ENCODE measurements at regions not wholly inside any gene's neighbourhood (a gene's known extent, or its start where the extent isn't known, plus 50 kb on each side); places are given as distances from the start of the nearest gene placed in this dataset.

- H4K8ac ChIP-seq (ENCODE audit: low read depth in 2 of 2, low read length in 2 of 2): no peak overlapping the region
- dilution Hi-C loops (cut with HindIII; ENCODE audit: low sequenced_read_pairs, unreplicated experiment): no loop called here
- CTCF ChIA-PET: no interaction called here
Observed at GRCh38 chr6:147724454-147724853, 216.0 kb downstream of the SAMD5 start.

More at GRCh38 chr6:147724454-147724853, 216.0 kb downstream of the SAMD5 start:
- Histone ChIP-seq H3K4me3 (ENCODE audit: insufficient read depth, low read depth, low read length) (no peak overlapping the region), H3K4me1 (ENCODE audit: control insufficient read depth, insufficient read depth, low read length) (no peaks in the 10 kb centered on the region), H2AK9ac (replicated peaks; ENCODE audit: low read depth, low read length, poor library complexity) (no peak overlapping the region), H3K36me3 (ENCODE audit: control insufficient read depth, insufficient read depth, low read length) (no peaks in the 10 kb centered on the region), H3K79me1 (ENCODE audit: low read depth in 1 of 2, low read length in 2 of 2) (no peaks in the 10 kb centered on the region), H3K4me2 (ENCODE audit: low read depth, low read length) (no peak overlapping the region), H4K5ac (ENCODE audit: low read depth, low read length) (no peak overlapping the region), H3K9me1 (ENCODE audit: insufficient read depth, low read length) (no peaks in the 10 kb centered on the region), H3K56ac (ENCODE audit: extremely low read depth, insufficient read depth, low read length) (no peak overlapping the region), H3K23ac (ENCODE audit: low read depth, low read length) (no peak overlapping the region), H2AFZ (replicated peaks; ENCODE audit: low read length, poor library complexity) (no peak overlapping the region), H2BK5ac (ENCODE audit: low read depth, low read length, poor library complexity, severe bottlenecking) (no peak overlapping the region), H3K9me3 (ENCODE audit: control insufficient read depth, insufficient read depth, low read length) (peaks cover 6% of the 10 kb centered on the region; the same call in 1 of the 2 replicates), H3K27me3 (ENCODE audit: control insufficient read depth, insufficient read depth, low read length) (no peaks in the 10 kb centered on the region), H3K9ac (ENCODE audit: low read depth, low read length) (no peak overlapping the region), H2BK15ac (ENCODE audit: low read depth, low read length) (no peak overlapping the region), H4K91ac (ENCODE audit: insufficient read depth, low read depth, low read length) (no peak overlapping the region), H4K20me1 (ENCODE audit: insufficient read depth, low read length) (no peaks in the 10 kb centered on the region), H3K27ac (ENCODE audit: insufficient read depth, low read length) (no peak overlapping the region), H2AK5ac (ENCODE audit: low read depth, low read length) (no peak overlapping the region), H2BK120ac (ENCODE audit: low read depth, low read length) (no peak overlapping the region), H3K18ac (ENCODE audit: low read depth, low read length) (no peak overlapping the region), H3K14ac (replicated peaks; ENCODE audit: low read depth, low read length) (no peak overlapping the region), H3K4ac (ENCODE audit: low read depth, low read length) (no peak overlapping the region), H2BK20ac (ENCODE audit: low read depth, low read length) (no peak overlapping the region)
- DNase-seq (no peak), ATAC-seq (ENCODE audit: low read depth) (no peak)
- TF ChIP-seq RAD21 (IDR thresholded peaks at IDR 0.05; ENCODE audit: low read length) (no peak), MXI1 (IDR thresholded peaks at IDR 0.05; ENCODE audit: borderline replicate concordance, low read depth, low read length) (no peak), SMC3 (IDR thresholded peaks at IDR 0.05; ENCODE audit: low read depth, low read length) (no peak)
- TF ChIP-seq, protein P1, sequence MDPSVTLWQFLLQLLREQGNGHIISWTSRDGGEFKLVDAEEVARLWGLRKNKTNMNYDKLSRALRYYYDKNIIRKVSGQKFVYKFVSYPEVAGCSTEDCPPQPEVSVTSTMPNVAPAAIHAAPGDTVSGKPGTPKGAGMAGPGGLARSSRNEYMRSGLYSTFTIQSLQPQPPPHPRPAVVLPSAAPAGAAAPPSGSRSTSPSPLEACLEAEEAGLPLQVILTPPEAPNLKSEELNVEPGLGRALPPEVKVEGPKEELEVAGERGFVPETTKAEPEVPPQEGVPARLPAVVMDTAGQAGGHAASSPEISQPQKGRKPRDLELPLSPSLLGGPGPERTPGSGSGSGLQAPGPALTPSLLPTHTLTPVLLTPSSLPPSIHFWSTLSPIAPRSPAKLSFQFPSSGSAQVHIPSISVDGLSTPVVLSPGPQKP (IDR thresholded peaks at IDR 0.05; ENCODE audit: borderline replicate concordance, low read depth, low read length): no peak
- TF ChIP-seq, protein P2, sequence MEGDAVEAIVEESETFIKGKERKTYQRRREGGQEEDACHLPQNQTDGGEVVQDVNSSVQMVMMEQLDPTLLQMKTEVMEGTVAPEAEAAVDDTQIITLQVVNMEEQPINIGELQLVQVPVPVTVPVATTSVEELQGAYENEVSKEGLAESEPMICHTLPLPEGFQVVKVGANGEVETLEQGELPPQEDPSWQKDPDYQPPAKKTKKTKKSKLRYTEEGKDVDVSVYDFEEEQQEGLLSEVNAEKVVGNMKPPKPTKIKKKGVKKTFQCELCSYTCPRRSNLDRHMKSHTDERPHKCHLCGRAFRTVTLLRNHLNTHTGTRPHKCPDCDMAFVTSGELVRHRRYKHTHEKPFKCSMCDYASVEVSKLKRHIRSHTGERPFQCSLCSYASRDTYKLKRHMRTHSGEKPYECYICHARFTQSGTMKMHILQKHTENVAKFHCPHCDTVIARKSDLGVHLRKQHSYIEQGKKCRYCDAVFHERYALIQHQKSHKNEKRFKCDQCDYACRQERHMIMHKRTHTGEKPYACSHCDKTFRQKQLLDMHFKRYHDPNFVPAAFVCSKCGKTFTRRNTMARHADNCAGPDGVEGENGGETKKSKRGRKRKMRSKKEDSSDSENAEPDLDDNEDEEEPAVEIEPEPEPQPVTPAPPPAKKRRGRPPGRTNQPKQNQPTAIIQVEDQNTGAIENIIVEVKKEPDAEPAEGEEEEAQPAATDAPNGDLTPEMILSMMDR (conservative IDR thresholded peaks at IDR 0.05; ENCODE audit: low read depth, low read length): no peak
- no TSS peak for BruUV-seq (replicated peaks)
- intact Hi-C loops (cut with micrococcal nuclease): no loop called here
- WGBS, 2 experiments (ENCODE audit: extremely low coverage in 2 of 2, insufficient read length in 1 of 2): no CpG with 5 or more reads among the region's 2 CpGs
- in situ Hi-C loops (cut with MboI; ENCODE audit: low sequenced_read_pairs): no loop called here
- POLR2A ChIA-PET (ENCODE audit: unreplicated experiment): no interaction called here

Data from IMR-90 (cell line).